ENCODE measurements at regions not wholly inside any gene's neighbourhood (a gene's known extent, or its start where the extent isn't known, plus 50 kb on each side); places are given as distances from the start of the nearest gene placed in this dataset.

- DNase-seq (ENCODE audit: low spot score), result no peak
These were observed 565.5 kb downstream of the EPM2A start for GRCh38 chr6:145169726-145170224.

GRCh38 chr6:145175470-145175869, 559.9 kb downstream of the EPM2A start:
- DNase-seq (ENCODE audit: low spot score), result no peak

GRCh38 chr6:145178391-145178790, 556.9 kb downstream of the EPM2A start:
- DNase-seq (ENCODE audit: low spot score), result no peak

- no peak for DNase-seq (ENCODE audit: low spot score)
These were observed 547.7 kb downstream of the EPM2A start for GRCh38 chr6:145187491-145188206.

- peak; percentile 9 for DNase-seq (ENCODE audit: low spot score)
These were observed 545.5 kb downstream of the EPM2A start for GRCh38 chr6:145189836-145190235.

GRCh38 chr6:145194389-145194788, 540.9 kb downstream of the EPM2A start:
- DNase-seq (ENCODE audit: low spot score), result no peak

- DNase-seq (ENCODE audit: low spot score), result no peak
These were observed 535.4 kb downstream of the EPM2A start for GRCh38 chr6:145199961-145200360.

- no peak for DNase-seq (ENCODE audit: low spot score)
These were observed 531.0 kb downstream of the EPM2A start for GRCh38 chr6:145204301-145204700.

GRCh38 chr6:145206247-145206907, 528.9 kb downstream of the EPM2A start:
- DNase-seq (ENCODE audit: low spot score), result no peak

- DNase-seq (ENCODE audit: low spot score), result no peak
These were observed 526.8 kb downstream of the EPM2A start for GRCh38 chr6:145208474-145208873.

- no peak for DNase-seq (ENCODE audit: low spot score)
These were observed 526.0 kb downstream of the EPM2A start for GRCh38 chr6:145209272-145209671.

- no peak for DNase-seq (ENCODE audit: low spot score)
These were observed 522.5 kb downstream of the EPM2A start for GRCh38 chr6:145212813-145213212.

- no peak for DNase-seq (ENCODE audit: low spot score)
These were observed 521.7 kb downstream of the EPM2A start for GRCh38 chr6:145213614-145214013.

GRCh38 chr6:145214570-145214969, 520.8 kb downstream of the EPM2A start:
- DNase-seq (ENCODE audit: low spot score), result no peak

- DNase-seq (ENCODE audit: low spot score), result no peak
These were observed 510.9 kb downstream of the EPM2A start for GRCh38 chr6:145224450-145224849.

- DNase-seq (ENCODE audit: low spot score), result no peak
These were observed 509.8 kb downstream of the EPM2A start for GRCh38 chr6:145225500-145225899.

- DNase-seq (ENCODE audit: low spot score), result no peak
These were observed 507.7 kb downstream of the EPM2A start for GRCh38 chr6:145227593-145227992.

GRCh38 chr6:145228962-145229582, 506.2 kb downstream of the EPM2A start:
- DNase-seq (ENCODE audit: low spot score), result no peak

- DNase-seq (ENCODE audit: low spot score), result no peak
These were observed 501.4 kb downstream of the EPM2A start for GRCh38 chr6:145233955-145234354.

GRCh38 chr6:145235207-145235606, 500.1 kb downstream of the EPM2A start:
- DNase-seq (ENCODE audit: low spot score), result no peak

GRCh38 chr6:145238787-145239186, 496.5 kb downstream of the EPM2A start:
- no peak for DNase-seq (ENCODE audit: low spot score)

- DNase-seq (ENCODE audit: low spot score), result no peak
These were observed 494.3 kb downstream of the EPM2A start for GRCh38 chr6:145241039-145241438.

- no peak for DNase-seq (ENCODE audit: low spot score)
These were observed 493.6 kb downstream of the EPM2A start for GRCh38 chr6:145241721-145242120.

Data from HuH-7 (cell line).